Endodermal cell (in vitro differentiated cells): ENCODE measurements at regions not wholly inside any gene's neighbourhood (a gene's known extent, or its start where the extent isn't known, plus 50 kb on each side); places are given as distances from the start of the nearest gene placed in this dataset.

ENCODE experiments used
- DNase-seq: peaks from one replicate; pipeline ENCODE4 v3.0.0-alpha.2; 2017
- H3K27ac ChIP-seq: 2 replicates; pipeline ENCODE4 v1.5.1; 2013; ENCODE audit warnings: mild to moderate bottlenecking, low read depth, low read length, moderate library complexity
- H3K27me3 ChIP-seq: 2 replicates; pipeline ENCODE4 v1.6.1; 2013; ENCODE audit warnings: mild to moderate bottlenecking, low read length, moderate library complexity; ENCODE audit not compliant: insufficient read depth, control insufficient read depth, poor library complexity, severe bottlenecking
- H3K36me3 ChIP-seq: 2 replicates; pipeline ENCODE4 v1.7.0; 2013; ENCODE audit warnings: mild to moderate bottlenecking, low read length, moderate library complexity; ENCODE audit not compliant: control insufficient read depth, insufficient read depth
- H3K4me1 ChIP-seq: one replicate; pipeline ENCODE4 v1.7.0; 2013; ENCODE audit warnings: low read length; ENCODE audit not compliant: control insufficient read depth, insufficient read depth
- H3K4me3 ChIP-seq: 2 replicates; pipeline ENCODE4 v1.5.1; 2013; ENCODE audit warnings: mild to moderate bottlenecking, low read length, moderate library complexity
- H3K9ac ChIP-seq: 2 replicates; pipeline ENCODE4 v1.6.1; 2013; ENCODE audit warnings: mild to moderate bottlenecking, low read length, moderate library complexity; ENCODE audit not compliant: poor library complexity, severe bottlenecking; ENCODE audit errors: extremely low read depth
- H3K9me3 ChIP-seq: 2 replicates; pipeline ENCODE4 v1.6.1; 2013; ENCODE audit warnings: mild to moderate bottlenecking, low read length, moderate library complexity; ENCODE audit not compliant: control insufficient read depth
- H3K27ac Mint-ChIP-seq: 2 replicates; pipeline ENCODE4 v1.8.0; 2020; ENCODE audit warnings: mixed read lengths
- H3K27me3 Mint-ChIP-seq: 2 replicates; pipeline ENCODE4 v1.8.0; 2021; ENCODE audit warnings: mild to moderate bottlenecking, mixed read lengths; ENCODE audit not compliant: insufficient read depth
- H3K36me3 Mint-ChIP-seq: 2 replicates; pipeline ENCODE4 v1.8.0; 2020; ENCODE audit warnings: low read depth, mixed read lengths
- H3K4me1 Mint-ChIP-seq: 2 replicates; pipeline ENCODE4 v1.8.0; 2020; ENCODE audit warnings: mixed read lengths
- H3K4me3 Mint-ChIP-seq: 2 replicates; pipeline ENCODE4 v1.8.0; 2020; ENCODE audit warnings: mild to moderate bottlenecking, moderate library complexity, mixed read lengths
- H3K9me3 Mint-ChIP-seq: 2 replicates; pipeline ENCODE4 v1.8.0; 2020; ENCODE audit warnings: mild to moderate bottlenecking, mixed read lengths
- WGBS, 2 experiments: methylation state at CpG; one replicate each; pipeline versions ENCODE4 v1.1.5 to v1.1.7; 2013; ENCODE audit warnings: missing lambda C conversion rate in 2 of 2, mixed read lengths in 1 of 2; ENCODE audit not compliant: insufficient coverage in 1 of 2, insufficient read length in 1 of 2; 5-methylcytosine and 5-hydroxymethylcytosine counted together
- TF ChIP-seq, protein P1 (sequence below): fragments of 200-600 bp; sonication (generic); conservative IDR thresholded peaks from 2 replicates; pipeline ENCODE4 v1.5.0; 2021; ENCODE audit warnings: antibody characterized with exemption, mild to moderate bottlenecking

DNA sequence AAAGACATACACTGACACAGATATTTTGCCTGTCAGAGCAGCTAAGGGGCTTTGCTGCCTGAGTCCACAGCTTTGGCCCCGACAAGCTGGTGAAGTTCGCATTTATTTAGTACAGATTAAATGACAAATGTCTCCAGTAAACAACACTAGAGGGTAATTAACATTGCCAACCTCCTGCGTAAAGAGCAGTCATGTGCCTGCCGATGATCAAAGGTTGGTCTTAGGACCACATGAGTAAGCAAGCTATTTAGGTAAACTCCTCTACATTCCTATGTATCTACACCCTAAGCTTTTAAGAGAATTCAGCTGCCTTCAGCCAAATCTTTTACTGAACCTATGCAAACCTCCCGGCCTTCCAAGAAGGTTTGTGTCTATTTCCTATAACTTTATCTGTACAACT lies 73.0 kb upstream of the PJA2 start:
- peaks cover 3% of the 10 kb centered on the region for H3K36me3 Mint-ChIP-seq
- H3K27ac ChIP-seq = no peak overlapping the region
- no peaks in the 10 kb centered on the region for H3K36me3 ChIP-seq
- peaks cover 25% of the 10 kb centered on the region for H3K9me3 Mint-ChIP-seq
- H3K9me3 ChIP-seq = peaks cover 12% of the 10 kb centered on the region
- peaks cover 24% of the 10 kb centered on the region for H3K4me1 Mint-ChIP-seq
- 83 to 100% methylated on average over 4 to 5 of the region's 5 CpGs for WGBS, 2 experiments
- H3K27me3 ChIP-seq = no peaks in the 10 kb centered on the region
- TF ChIP-seq, protein P1, sequence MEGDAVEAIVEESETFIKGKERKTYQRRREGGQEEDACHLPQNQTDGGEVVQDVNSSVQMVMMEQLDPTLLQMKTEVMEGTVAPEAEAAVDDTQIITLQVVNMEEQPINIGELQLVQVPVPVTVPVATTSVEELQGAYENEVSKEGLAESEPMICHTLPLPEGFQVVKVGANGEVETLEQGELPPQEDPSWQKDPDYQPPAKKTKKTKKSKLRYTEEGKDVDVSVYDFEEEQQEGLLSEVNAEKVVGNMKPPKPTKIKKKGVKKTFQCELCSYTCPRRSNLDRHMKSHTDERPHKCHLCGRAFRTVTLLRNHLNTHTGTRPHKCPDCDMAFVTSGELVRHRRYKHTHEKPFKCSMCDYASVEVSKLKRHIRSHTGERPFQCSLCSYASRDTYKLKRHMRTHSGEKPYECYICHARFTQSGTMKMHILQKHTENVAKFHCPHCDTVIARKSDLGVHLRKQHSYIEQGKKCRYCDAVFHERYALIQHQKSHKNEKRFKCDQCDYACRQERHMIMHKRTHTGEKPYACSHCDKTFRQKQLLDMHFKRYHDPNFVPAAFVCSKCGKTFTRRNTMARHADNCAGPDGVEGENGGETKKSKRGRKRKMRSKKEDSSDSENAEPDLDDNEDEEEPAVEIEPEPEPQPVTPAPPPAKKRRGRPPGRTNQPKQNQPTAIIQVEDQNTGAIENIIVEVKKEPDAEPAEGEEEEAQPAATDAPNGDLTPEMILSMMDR = no peak
- H3K4me1 ChIP-seq = no peaks in the 10 kb centered on the region
- H3K4me3 ChIP-seq = peak overlapping the region; percentile 15
- H3K27ac Mint-ChIP-seq = peak overlapping the region; percentile 61
- no peak overlapping the region for H3K9ac ChIP-seq
- no peaks in the 10 kb centered on the region for H3K27me3 Mint-ChIP-seq
- H3K4me3 Mint-ChIP-seq = no peak overlapping the region
- no peak for DNase-seq

DNA sequence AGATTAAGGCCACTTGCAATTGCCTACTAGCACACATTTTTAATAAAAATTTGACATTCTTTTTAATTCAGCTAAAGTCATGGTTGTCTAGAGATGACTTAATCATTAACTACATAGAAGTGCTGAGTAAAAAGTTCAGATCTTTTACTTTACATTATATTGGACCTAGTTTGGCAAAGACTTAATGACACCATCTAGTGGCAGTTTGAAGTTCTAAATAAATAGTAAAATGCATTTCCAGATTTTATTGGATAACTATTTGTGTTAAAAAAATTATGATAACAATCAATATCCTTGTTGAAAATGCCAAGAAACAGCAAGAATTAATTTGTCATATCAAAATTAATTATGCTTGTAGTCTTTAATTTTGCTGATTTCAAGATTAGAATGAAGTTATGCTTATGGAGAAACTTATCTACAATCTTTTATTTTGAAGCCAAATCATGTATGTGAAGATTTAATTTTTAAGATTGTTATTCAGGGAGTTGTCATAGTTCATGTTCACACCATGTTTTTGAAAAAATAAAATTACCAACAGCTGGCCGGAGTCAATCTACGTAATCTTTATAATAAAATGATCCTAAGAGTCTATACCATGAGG lies 69.6 kb upstream of the PJA2 start:
- Mint-ChIP-seq H3K4me1 (peaks cover 14% of the 10 kb centered on the region), H3K27me3 (no peaks in the 10 kb centered on the region), H3K4me3 (no peak overlapping the region), H3K9me3 (peaks cover 16% of the 10 kb centered on the region), H3K36me3 (peaks cover 3% of the 10 kb centered on the region), H3K27ac (no peak overlapping the region)
- TF ChIP-seq, protein P1 = peak; percentile 70
- H3K36me3 ChIP-seq = no peaks in the 10 kb centered on the region
- H3K27me3 ChIP-seq = no peaks in the 10 kb centered on the region
- no peak overlapping the region for H3K27ac ChIP-seq
- no peak for DNase-seq
- no peaks in the 10 kb centered on the region for H3K4me1 ChIP-seq
- WGBS, 2 experiments = 100% methylated on average over 2 of the region's 2 CpGs; no CpG with 5 or more reads in 1 of the 2 experiments
- peaks cover 12% of the 10 kb centered on the region for H3K9me3 ChIP-seq
- no peak overlapping the region for H3K9ac ChIP-seq
- no peak overlapping the region for H3K4me3 ChIP-seq

DNA sequence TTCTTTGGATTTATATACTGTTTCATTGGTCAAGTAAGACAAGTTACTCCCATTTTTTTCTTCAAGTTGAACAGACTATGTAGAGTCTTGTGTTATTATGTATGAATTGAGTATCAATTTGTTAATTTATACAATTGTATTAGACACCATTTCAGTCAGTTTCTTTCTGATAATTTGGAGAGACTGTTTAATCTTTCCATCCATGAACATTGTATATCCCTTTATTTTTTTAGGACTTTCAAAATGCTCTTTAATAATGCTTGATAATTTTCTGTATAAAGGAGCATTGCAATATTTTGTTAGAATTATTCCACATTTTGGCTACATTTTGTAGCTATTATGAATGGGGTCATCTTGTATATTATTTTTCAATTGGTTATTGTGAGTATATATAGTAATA lies 69.1 kb upstream of the PJA2 start:
- Mint-ChIP-seq H3K36me3 (peaks cover 3% of the 10 kb centered on the region), H3K4me3 (no peak overlapping the region), H3K27me3 (no peaks in the 10 kb centered on the region), H3K4me1 (peaks cover 9% of the 10 kb centered on the region), H3K9me3 (peaks cover 16% of the 10 kb centered on the region), H3K27ac (no peak overlapping the region)
- no peak for DNase-seq
- Histone ChIP-seq H3K4me1 (no peaks in the 10 kb centered on the region), H3K4me3 (no peak overlapping the region), H3K27ac (no peak overlapping the region), H3K9me3 (peaks cover 12% of the 10 kb centered on the region), H3K9ac (no peak overlapping the region), H3K36me3 (no peaks in the 10 kb centered on the region), H3K27me3 (no peaks in the 10 kb centered on the region)
- TF ChIP-seq, protein P1 = no peak
